Gastrocnemius medialis (tissue), 4 donors: ENCODE measurements at regions not wholly inside any gene's neighbourhood (a gene's known extent, or its start where the extent isn't known, plus 50 kb on each side); places are given as distances from the start of the nearest gene placed in this dataset.

Source experiments
- ATAC-seq, 2 donors: fragments of 150-250 bp; one replicate each; pipeline ENCODE4 v1.9.1; 2016
- DNase-seq, 2 donors: peaks; one replicate each; pipeline ENCODE4 v3.0.0-alpha.2; 2019
- H3K27ac ChIP-seq, 4 donors: fragments of 200-600 bp; sonication (generic); 1 replicate in 1 of 4; 2 replicates in 3 of 4; pipeline ENCODE4 v1.5.1; 2016 to 2018; ENCODE audit warnings: mild to moderate bottlenecking in 2 of 4, moderate library complexity in 1 of 4
- H3K27me3 ChIP-seq, 3 donors: fragments of 200-600 bp; sonication (generic) in 2 of 3; 1 replicate in 1 of 3; 2 replicates in 2 of 3; pipeline versions ENCODE4 v1.5.1 to v1.6.0; 2016 to 2019; ENCODE audit warnings: mild to moderate bottlenecking in 1 of 3, moderate library complexity in 1 of 3
- H3K36me3 ChIP-seq, 2 donors: fragments of 200-600 bp; sonication (generic) in 1 of 2; one replicate each; pipeline ENCODE4 v1.5.1; 2017 to 2018
- H3K4me1 ChIP-seq, 2 donors: fragments of 200-600 bp; sonication (generic) in 1 of 2; one replicate each; pipeline ENCODE4 v1.5.1; 2016 to 2017; ENCODE audit warnings: mild to moderate bottlenecking in 2 of 2
- H3K4me3 ChIP-seq, 4 donors: fragments of 200-600 bp; sonication (generic) in 3 of 4; 1 replicate in 1 of 4; 2 replicates in 3 of 4; pipeline ENCODE4 v1.5.1; 2016 to 2019; ENCODE audit warnings: mild to moderate bottlenecking in 2 of 4
- H3K9me3 ChIP-seq, 3 donors: fragments of 200-600 bp; sonication (generic) in 2 of 3; 1 replicate in 1 of 3; 2 replicates in 2 of 3; pipeline ENCODE4 v1.5.1; 2016 to 2019
- POLR2A ChIP-seq, 2 donors: fragments of 450-650 bp; IDR thresholded peaks; one replicate each; pipeline ENCODE4 v1.6.1; 2017; ENCODE audit warnings: antibody characterized with exemption in 2 of 2, mild to moderate bottlenecking in 2 of 2, moderate library complexity in 2 of 2
- in situ Hi-C, 4 donors: fragments of 200-750 bp; cut with MboI; loops; one replicate each; pipeline versions ENCODE4 v1.15.0 to v1.8.0; 2017; ENCODE audit warnings: low sequenced_read_pairs in 4 of 4
- intact Hi-C: fragments of 100-400 bp; cut with DNase I; formaldehyde crosslinking; loops from one replicate; pipeline ENCODE4 v1.15.1; 2023; ENCODE audit warnings: low total_unique reads
- TF ChIP-seq, protein P1 (sequence below), 5 experiments: fragments of 450-650 bp in 3 of 5; fragments of 200-600 bp in 2 of 5; sonication (generic) in 2 of 5; IDR thresholded peaks in 4 of 5; conservative IDR thresholded peaks in 1 of 5; 1 replicate in 4 of 5; 2 replicates in 1 of 5; pipeline ENCODE4 v1.5.1; 2016 to 2019; ENCODE audit warnings: antibody characterized with exemption in 5 of 5, mild to moderate bottlenecking in 3 of 5, moderate library complexity in 3 of 5

DNA sequence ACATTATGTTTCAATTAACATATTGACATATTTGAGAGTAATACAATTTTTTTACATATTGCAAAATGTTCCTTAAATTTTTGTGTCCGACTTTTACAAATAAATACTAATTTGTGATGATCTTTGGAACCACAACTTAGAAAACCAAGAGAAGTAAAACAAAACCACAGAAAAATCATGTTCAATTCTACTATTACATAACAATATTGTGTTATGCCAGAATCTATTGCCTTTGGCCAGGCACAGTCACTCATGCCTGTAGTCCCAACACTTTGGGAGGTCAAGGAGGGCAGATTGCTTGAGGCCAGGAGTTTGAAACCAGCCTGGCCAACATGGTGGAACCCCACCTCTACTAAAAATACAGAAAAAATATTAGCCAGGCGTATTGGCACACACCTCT, 92.8 kb upstream of the APCDD1 start:
- intact Hi-C loops (no loop called here), in situ Hi-C loops (no loop called here)
- Histone ChIP-seq H3K27me3 (no peaks in the 10 kb centered on the region), H3K4me1 (no peaks in the 10 kb centered on the region), H3K36me3 (no peaks in the 10 kb centered on the region), H3K4me3 (no peak overlapping the region), H3K27ac (no peak overlapping the region), H3K9me3 (no peaks in the 10 kb centered on the region)
- no peak for TF ChIP-seq POLR2A (IDR thresholded peaks at IDR 0.05)
- TF ChIP-seq, protein P1, sequence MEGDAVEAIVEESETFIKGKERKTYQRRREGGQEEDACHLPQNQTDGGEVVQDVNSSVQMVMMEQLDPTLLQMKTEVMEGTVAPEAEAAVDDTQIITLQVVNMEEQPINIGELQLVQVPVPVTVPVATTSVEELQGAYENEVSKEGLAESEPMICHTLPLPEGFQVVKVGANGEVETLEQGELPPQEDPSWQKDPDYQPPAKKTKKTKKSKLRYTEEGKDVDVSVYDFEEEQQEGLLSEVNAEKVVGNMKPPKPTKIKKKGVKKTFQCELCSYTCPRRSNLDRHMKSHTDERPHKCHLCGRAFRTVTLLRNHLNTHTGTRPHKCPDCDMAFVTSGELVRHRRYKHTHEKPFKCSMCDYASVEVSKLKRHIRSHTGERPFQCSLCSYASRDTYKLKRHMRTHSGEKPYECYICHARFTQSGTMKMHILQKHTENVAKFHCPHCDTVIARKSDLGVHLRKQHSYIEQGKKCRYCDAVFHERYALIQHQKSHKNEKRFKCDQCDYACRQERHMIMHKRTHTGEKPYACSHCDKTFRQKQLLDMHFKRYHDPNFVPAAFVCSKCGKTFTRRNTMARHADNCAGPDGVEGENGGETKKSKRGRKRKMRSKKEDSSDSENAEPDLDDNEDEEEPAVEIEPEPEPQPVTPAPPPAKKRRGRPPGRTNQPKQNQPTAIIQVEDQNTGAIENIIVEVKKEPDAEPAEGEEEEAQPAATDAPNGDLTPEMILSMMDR (IDR thresholded peaks at IDR 0.05 in 4 of 5, conservative IDR thresholded peaks at IDR 0.05 in 1 of 5) = no peak
- DNase-seq (no peak), ATAC-seq (no peak)

DNA sequence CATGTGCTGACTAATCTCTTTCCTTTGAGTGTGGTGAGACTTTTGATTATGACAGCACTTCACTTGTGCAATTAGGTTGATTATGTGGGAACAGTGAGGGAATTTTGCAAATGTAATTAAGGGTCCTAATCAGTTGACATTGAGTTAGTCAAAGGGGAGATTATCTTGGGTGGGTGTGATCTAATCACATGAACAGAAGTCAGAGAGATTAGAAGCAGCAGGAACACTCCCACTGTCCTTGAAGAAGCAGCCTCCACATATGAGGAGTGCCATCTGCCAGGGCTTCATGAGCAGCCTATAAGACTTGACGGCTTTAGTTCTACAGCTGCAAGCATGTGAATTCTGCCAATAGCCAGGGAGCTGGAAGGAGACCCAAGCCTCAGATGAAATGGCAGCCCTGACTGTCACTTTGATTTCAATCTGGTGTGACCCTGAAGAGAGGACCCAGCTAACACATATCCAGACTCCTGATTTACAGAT, 89.4 kb upstream of the APCDD1 start:
- Histone ChIP-seq H3K4me3 (no peak overlapping the region), H3K4me1 (no peaks in the 10 kb centered on the region), H3K27me3 (no peaks in the 10 kb centered on the region), H3K9me3 (no peaks in the 10 kb centered on the region), H3K36me3 (no peaks in the 10 kb centered on the region), H3K27ac (no peak overlapping the region)
- ATAC-seq (no peak), DNase-seq (no peak)
- intact Hi-C loops (no loop called here), in situ Hi-C loops (no loop called here)
- TF ChIP-seq, protein P1 (IDR thresholded peaks at IDR 0.05 in 4 of 5, conservative IDR thresholded peaks at IDR 0.05 in 1 of 5) = no peak
- no peak for TF ChIP-seq POLR2A (IDR thresholded peaks at IDR 0.05)

DNA sequence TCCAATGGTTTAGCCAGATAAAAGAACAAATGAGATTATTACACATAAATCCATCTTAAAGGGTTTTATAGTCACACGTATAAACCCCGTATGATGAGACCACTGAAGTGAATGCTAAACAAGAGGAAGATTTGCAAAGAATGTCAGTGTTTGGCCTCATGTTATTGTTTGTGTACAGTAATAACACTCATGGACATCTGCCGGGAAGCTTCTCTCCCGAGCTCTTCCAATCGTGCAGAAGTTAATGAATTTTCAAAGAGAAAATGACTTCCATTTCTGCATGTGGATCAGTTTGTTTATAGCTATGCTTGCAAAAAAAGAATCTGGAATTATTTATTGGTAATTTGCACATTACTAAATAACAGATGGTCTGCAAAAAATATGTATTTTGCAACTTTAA, 88.5 kb upstream of the APCDD1 start:
- DNase-seq = no peak
- Histone ChIP-seq H3K27ac (no peak overlapping the region), H3K4me3 (no peak overlapping the region), H3K36me3 (no peaks in the 10 kb centered on the region), H3K4me1 (no peaks in the 10 kb centered on the region), H3K27me3 (no peaks in the 10 kb centered on the region), H3K9me3 (no peaks in the 10 kb centered on the region)
- no peak for TF ChIP-seq POLR2A (IDR thresholded peaks at IDR 0.05)
- TF ChIP-seq, protein P1 (IDR thresholded peaks at IDR 0.05 in 4 of 5, conservative IDR thresholded peaks at IDR 0.05 in 1 of 5) = no peak
- in situ Hi-C loops (no loop called here), intact Hi-C loops (no loop called here)
- ATAC-seq = no peak

DNA sequence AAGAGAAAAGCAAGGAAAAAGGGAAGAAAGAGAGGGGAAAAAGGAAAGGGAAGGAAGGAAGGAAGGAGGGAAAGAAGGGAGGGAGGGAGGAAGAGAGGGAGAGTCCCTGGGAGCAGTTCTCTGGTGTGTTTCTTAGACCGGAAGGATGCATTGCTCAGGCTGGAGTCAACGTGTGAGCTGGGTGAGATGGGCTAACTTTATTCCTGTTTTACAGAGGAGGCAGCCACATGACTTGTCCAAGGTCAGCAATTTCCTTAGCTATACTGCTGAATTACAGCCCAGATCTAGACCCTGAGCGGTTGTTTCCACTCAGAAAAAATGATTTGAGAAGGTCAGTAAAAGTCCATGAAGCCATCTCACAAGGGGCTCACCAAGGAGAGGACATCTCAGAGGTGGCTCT, 86.6 kb upstream of the APCDD1 start:
- no peaks in the 10 kb centered on the region for H3K4me1 ChIP-seq
- H3K9me3 ChIP-seq = no peaks in the 10 kb centered on the region
- no peak overlapping the region for H3K27ac ChIP-seq
- TF ChIP-seq, protein P1 (IDR thresholded peaks at IDR 0.05 in 4 of 5, conservative IDR thresholded peaks at IDR 0.05 in 1 of 5) = no peak
- TF ChIP-seq POLR2A (IDR thresholded peaks at IDR 0.05) = no peak
- intact Hi-C loops = no loop called here
- no peak overlapping the region for H3K4me3 ChIP-seq
- DNase-seq = no peak
- no peaks in the 10 kb centered on the region for H3K36me3 ChIP-seq
- no peak for ATAC-seq
- no peaks in the 10 kb centered on the region for H3K27me3 ChIP-seq
- in situ Hi-C loops = no loop called here
